HG03097 (cell line): ENCODE measurements at regions not wholly inside any gene's neighbourhood (a gene's known extent, or its start where the extent isn't known, plus 50 kb on each side); places are given as distances from the start of the nearest gene placed in this dataset.
A peak's percentile ranks its signal among the peaks of the same experiment; 100 is the strongest.
"Not testable (repeated sequence)": the region's sequence is repeated elsewhere in the genome, so short reads cannot be mapped to it uniquely, and the experiment has no call there.

ENCODE experiments used
- ATAC-seq: cut with Tn5 transposase; IDR thresholded peaks from one replicate; pipeline ENCODE4 v1.9.1; 2021; ENCODE audit not compliant: unreplicated experiment, low FRiP score

GRCh38 chr2:90179591-90179990 is 1488.1 kb downstream of the RPIA start:
- ATAC-seq: not testable (repeated sequence)

GRCh38 chr2:90207454-90208058 is 1516.1 kb downstream of the RPIA start:
- ATAC-seq: peak; percentile 61

GRCh38 chr2:90209009-90209408 is 1517.5 kb downstream of the RPIA start:
- no peak for ATAC-seq

- ATAC-seq: no peak
Measured at GRCh38 chr2:90209806-90210205, 1518.3 kb downstream of the RPIA start.

- not testable (repeated sequence) for ATAC-seq
Measured at GRCh38 chr2:90215880-90216279, 1524.4 kb downstream of the RPIA start.

- not testable (repeated sequence) for ATAC-seq
Measured at GRCh38 chr2:90216801-90217200, 1525.3 kb downstream of the RPIA start.

GRCh38 chr2:90218534-90218933 is 1527.1 kb downstream of the RPIA start:
- ATAC-seq: not testable (repeated sequence)

- ATAC-seq: not testable (repeated sequence)
Measured at GRCh38 chr2:90220623-90221299, 1529.3 kb downstream of the RPIA start.

GRCh38 chr2:90221300-90221651 is 1529.8 kb downstream of the RPIA start:
- no peak for ATAC-seq

- ATAC-seq: not testable (repeated sequence)
Measured at GRCh38 chr2:90224767-90225166, 1533.3 kb downstream of the RPIA start.

GRCh38 chr2:90226465-90227072 is 1535.1 kb downstream of the RPIA start:
- not testable (repeated sequence) for ATAC-seq

- ATAC-seq: not testable (repeated sequence)
Measured at GRCh38 chr2:90231199-90231598, 1539.7 kb downstream of the RPIA start.

- ATAC-seq: not testable (repeated sequence)
Measured at GRCh38 chr2:90235452-90235851, 1544.0 kb downstream of the RPIA start.

GRCh38 chr2:90237923-90238361 is 1546.5 kb downstream of the RPIA start:
- not testable (repeated sequence) for ATAC-seq

- ATAC-seq: not testable (repeated sequence)
Measured at GRCh38 chr2:90238505-90239230, 1547.2 kb downstream of the RPIA start.

GRCh38 chr2:90239769-90240168 is 1548.3 kb downstream of the RPIA start:
- ATAC-seq: not testable (repeated sequence)

- ATAC-seq: not testable (repeated sequence)
Measured at GRCh38 chr2:90244902-90245765, 1553.7 kb downstream of the RPIA start.

- not testable (repeated sequence) for ATAC-seq
Measured at GRCh38 chr2:90248400-90248799, 1556.9 kb downstream of the RPIA start.

GRCh38 chr2:90250350-90250749 is 1558.9 kb downstream of the RPIA start:
- ATAC-seq: not testable (repeated sequence)

GRCh38 chr2:90251576-90251975 is 1560.1 kb downstream of the RPIA start:
- ATAC-seq: not testable (repeated sequence)
